T47D (cell line): ENCODE measurements at regions not wholly inside any gene's neighbourhood (a gene's known extent, or its start where the extent isn't known, plus 50 kb on each side); places are given as distances from the start of the nearest gene placed in this dataset.

Experiments used
- DNase-seq, 2 experiments: peaks; one replicate each; pipeline versions ENCODE4 v3.0.0 to v3.0.0-alpha.2; 2011 to 2012; ENCODE audit warnings: low read depth in 1 of 2, low spot score in 1 of 2
- JUND ChIP-seq: IDR thresholded peaks from 2 replicates; pipeline ENCODE4 v1.6.1; 2012; ENCODE audit warnings: low read depth
- in situ Hi-C: cut with HindIII; loops from 2 replicates; pipeline ENCODE4 v1.10.0; 2016; ENCODE audit warnings: low sequenced_read_pairs, low pct_unique_long_range_greater_than_20kb

GRCh38 chr7:31398815-31399214 lies 58.3 kb upstream of the NEUROD6 start:
- in situ Hi-C loops: no loop called here
- TF ChIP-seq JUND: no peak
- DNase-seq: no peak

GRCh38 chr7:31407178-31407676 lies 66.7 kb upstream of the NEUROD6 start:
- TF ChIP-seq JUND: no peak
- in situ Hi-C loops: no loop called here
- DNase-seq: no peak

GRCh38 chr7:31408140-31408729 lies 67.7 kb upstream of the NEUROD6 start:
- in situ Hi-C loops: no loop called here
- TF ChIP-seq JUND: peak; percentile 38; the same call in 1 of the 2 replicates
- peak; percentile 11 to 68 for DNase-seq

- no peak for TF ChIP-seq JUND
- in situ Hi-C loops: no loop called here
- no peak for DNase-seq
These were observed 69.7 kb upstream of the NEUROD6 start for GRCh38 chr7:31410265-31410664.

GRCh38 chr7:31411416-31411815 lies 70.9 kb upstream of the NEUROD6 start:
- DNase-seq: no peak
- TF ChIP-seq JUND: no peak
- in situ Hi-C loops: no loop called here

- DNase-seq: no peak
- no peak for TF ChIP-seq JUND
- in situ Hi-C loops: no loop called here
These were observed 73.2 kb upstream of the NEUROD6 start for GRCh38 chr7:31413766-31414165.

- DNase-seq: no peak
- no peak for TF ChIP-seq JUND
- in situ Hi-C loops: no loop called here
These were observed 75.9 kb upstream of the NEUROD6 start for GRCh38 chr7:31416381-31416870.

GRCh38 chr7:31418928-31419327 lies 78.4 kb upstream of the NEUROD6 start:
- no peak for TF ChIP-seq JUND
- DNase-seq: no peak
- in situ Hi-C loops: no loop called here

- no peak for TF ChIP-seq JUND
- in situ Hi-C loops: no loop called here
- DNase-seq: no peak
These were observed 79.1 kb upstream of the NEUROD6 start for GRCh38 chr7:31419505-31420055.

- TF ChIP-seq JUND: no peak
- in situ Hi-C loops: no loop called here
- DNase-seq: no peak
These were observed 80.4 kb upstream of the NEUROD6 start for GRCh38 chr7:31420948-31421347.

GRCh38 chr7:31421607-31422006 lies 81.1 kb upstream of the NEUROD6 start:
- no peak for DNase-seq
- no peak for TF ChIP-seq JUND
- in situ Hi-C loops: no loop called here

GRCh38 chr7:31423994-31424393 lies 83.5 kb upstream of the NEUROD6 start:
- TF ChIP-seq JUND: no peak
- no peak for DNase-seq
- in situ Hi-C loops: no loop called here

GRCh38 chr7:31432176-31432575 lies 81.7 kb upstream of the ITPRID1 start:
- in situ Hi-C loops: no loop called here
- no peak for TF ChIP-seq JUND
- no peak for DNase-seq

GRCh38 chr7:31432836-31433340 lies 81.0 kb upstream of the ITPRID1 start:
- no peak for DNase-seq
- no peak for TF ChIP-seq JUND
- in situ Hi-C loops: no loop called here
